ENCODE measurements at regions not wholly inside any gene's neighbourhood (a gene's known extent, or its start where the extent isn't known, plus 50 kb on each side); places are given as distances from the start of the nearest gene placed in this dataset.

DNA sequence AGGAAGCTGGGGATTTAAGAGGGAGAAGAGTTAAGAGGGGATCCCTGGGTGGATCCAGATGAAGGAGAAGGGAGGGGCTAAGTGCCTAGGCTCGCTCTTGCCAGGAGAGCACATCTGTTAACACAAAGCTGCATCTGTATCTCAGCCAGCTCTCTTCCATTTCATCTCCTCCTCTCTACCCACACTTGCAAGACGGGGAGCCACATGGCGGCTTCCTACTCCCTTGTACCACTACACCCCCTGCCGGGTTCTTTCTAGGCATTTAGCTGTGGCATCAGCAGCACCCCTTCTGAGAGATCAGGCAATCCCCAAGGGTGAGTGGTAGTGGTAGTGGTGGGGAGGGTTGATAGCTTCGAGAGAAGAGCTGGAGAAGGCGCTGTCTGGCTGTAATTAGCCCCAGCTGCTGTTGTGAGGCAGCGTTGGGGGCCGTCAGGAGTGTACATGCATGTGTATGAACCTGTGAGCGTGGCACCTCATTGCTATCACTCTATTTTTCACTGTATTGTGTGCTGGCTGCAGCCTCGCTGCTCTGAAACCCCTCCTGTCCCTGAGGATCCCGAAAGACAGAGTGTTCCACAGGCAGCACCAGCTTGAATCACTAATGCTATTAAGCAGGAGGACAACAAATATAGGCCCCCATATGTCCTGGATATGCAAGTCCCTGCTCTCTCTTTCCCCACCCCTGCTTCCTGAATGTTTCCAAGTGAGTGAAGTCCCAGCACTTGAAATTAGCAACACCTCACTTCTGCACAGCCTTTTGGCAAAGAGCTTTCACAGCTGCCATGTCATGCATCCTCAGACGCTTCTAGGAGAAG is 73.7 kb downstream of the RTL9 start:
- no peak for DNase-seq

DNA sequence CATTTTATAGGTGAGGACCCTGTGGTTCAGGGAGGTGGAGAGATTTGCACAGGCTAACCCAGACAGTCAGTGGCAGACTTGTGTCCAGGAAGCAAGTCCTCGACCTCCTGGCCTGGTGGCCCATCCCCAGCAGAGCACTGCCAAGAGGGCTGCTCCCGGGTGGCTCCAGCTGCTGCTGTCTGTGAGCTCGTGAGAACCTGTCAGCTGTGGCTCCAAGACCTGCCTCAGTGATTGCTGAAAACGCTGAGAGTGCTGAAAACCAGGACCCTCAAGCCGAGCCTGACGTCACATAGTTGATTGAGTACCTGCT is 74.2 kb downstream of the RTL9 start:
- no peak for DNase-seq

DNA sequence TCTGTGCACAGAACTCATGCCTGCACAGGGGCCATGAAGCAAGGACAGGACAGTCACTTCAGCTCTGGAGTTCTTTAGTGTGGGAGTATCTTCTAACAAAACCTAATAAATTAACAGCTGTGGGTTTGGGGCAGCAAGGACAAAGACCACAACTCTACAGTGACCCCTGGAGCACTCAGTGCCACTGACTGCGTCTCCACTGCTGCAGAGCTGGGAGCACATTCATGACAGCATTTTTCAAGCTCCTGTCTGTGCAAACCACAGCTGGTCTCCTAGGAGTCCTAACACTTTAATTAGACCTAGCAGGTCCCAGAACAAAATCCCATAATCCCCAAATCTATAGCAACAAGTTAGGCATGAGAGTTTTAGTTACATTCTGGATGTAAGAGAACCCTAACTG is 76.5 kb downstream of the RTL9 start:
- no peak for DNase-seq

DNA sequence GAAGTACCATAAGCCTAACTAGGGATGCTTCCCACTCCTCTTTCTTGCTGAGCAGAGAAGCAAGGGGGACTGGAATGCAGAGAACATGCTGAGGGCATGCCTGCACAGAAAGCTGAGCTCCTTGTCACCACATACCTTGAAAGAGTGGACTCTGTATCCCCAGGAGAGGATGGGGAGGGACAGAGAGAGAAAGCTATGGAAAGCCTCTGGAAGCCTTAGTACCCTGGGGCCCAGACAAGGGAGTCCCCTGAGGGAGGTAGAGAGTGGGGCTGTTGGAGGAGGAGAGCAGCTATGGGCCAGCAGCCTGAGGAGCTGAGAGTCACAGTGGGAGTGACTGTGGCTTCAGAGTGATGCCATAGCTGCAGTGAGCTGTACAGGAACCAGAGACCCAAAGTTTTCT is 77.9 kb downstream of the RTL9 start:
- no peak for DNase-seq

DNA sequence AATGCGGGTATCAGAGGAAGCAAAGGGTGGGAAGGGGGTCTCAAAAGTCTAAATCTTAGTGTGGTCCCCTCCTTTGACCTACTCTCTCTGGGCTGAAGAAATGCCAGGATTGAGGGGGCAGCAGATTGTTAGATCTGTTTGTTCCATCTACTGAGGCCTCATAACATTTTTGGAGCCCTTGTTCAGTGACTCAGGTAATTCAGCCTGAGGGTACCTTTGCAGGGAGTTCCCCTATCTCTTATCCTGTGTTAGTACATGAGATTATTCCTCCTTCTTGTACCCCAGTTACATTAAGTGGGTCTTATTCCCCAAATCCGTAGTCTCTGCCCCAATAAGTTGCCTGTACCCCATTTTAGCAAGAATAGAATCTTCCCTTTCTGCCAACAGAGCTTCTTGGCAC is 79.0 kb downstream of the RTL9 start:
- DNase-seq = no peak

DNA sequence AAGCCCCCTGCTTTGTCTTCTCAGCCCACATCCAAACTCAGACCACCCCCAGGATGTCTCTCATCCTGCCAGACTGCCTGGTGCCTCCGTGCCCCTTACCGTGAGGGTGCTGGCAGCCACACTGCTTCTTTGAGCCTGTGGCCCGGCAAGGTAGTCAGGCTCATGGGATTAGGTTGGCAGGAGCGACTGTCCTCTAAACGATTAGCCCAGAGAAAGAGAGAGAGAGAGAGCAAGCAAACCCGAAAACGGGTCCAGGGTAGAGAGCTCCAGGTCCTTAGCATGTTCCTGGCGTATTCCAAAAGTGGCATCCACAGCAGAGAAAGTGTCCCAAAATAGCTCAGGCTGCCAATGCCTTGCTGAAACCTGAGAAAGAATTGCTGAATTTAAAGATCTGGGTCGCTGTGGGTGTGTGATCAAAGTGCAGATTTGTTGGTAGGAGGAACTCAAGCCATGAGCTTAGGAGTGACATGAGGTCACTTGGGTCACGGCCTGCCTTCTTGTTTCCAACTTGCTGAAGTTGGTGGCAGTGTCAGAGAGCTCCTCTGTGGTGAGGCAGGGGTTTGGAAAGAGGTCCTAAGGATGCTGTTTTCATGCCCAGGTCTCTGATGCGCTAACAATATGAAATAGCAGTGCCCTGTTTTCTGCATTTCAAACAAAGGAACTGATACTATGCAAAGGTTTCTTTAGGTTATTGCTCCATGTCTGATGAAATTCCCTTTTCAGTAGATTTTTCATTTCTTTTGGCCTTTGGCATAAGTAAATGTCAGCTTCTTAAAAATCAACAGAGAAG is 81.6 kb downstream of the RTL9 start:
- DNase-seq = no peak

DNA sequence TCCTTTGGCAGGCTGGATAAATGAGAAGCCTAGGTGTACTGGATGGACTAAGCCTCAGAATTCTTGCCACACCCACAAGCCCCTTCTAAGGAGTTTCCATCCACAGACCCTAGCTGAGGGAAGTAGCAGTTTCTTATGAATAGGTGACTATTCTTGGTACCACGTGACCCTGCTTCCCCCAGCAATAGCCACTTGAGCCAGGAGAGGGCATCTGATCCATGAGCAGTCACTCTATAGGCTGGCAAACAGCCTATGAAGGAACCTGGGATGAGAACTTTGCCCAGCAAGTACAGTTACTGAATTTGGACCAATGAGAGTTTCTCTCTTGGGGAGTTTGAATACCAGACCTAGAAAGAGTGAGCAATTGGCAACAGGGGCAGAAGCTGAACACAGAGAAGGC is 84.0 kb downstream of the RTL9 start:
- peak; percentile 18 for DNase-seq

DNA sequence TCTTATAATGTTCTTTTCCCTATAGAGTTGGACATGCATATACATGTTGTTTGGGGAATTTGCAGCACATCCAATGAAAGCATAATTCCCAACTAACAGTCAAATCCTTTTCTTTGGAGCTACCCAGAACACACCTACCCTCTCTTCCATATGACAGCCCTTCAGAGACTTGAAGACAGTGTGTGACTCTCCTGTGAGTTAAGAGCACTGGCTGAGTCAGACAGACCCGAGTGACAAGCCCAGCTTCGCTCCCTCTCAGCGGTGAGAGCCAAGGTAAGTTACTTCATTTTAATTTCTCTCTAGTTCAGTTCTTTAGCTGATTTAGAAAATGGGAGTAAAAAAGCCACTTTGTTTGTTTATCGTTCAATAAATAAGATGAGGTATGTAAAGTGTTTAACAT is 86.3 kb downstream of the RTL9 start:
- DNase-seq = no peak

DNA sequence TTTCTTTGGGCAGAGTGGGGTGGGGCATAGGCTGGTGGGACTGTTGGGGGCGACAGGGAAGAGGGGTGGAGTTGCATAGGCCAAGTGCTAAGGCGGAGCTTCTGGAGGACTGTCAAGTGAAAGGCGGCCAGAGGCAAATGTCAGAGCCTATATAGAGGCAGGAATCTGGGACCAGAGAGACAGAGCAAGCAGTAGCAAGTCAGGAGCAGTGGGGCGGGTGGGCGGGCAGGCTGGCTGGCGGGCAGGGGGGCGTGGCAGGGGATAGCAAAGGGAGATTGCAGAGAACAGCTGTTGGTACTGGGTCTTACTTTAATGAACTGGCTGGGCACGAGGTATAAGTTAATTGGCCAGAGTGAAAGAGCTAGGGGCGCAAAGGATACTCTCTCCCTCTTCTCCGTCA is 89.8 kb downstream of the RTL9 start:
- no peak for DNase-seq

DNA sequence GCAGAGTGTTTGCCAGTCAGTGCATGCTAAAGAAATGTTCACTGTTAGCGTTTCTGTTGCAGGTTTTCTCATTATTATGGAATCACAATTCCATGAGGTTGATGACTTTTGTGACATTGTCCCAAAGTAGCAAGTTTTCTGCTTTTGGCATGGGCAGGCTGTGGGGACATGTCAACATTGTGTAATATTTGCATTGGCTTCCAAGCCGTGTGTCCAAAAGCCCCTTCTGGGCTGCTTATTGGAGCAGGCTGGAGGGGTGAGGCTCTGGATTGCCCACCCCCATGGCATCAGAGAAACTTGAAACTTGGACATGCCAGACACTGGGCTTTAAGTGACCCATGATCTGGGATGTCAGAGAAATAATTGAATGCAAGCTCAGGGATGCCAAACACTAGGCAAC is 90.7 kb downstream of the RTL9 start:
- no peak for DNase-seq

DNA sequence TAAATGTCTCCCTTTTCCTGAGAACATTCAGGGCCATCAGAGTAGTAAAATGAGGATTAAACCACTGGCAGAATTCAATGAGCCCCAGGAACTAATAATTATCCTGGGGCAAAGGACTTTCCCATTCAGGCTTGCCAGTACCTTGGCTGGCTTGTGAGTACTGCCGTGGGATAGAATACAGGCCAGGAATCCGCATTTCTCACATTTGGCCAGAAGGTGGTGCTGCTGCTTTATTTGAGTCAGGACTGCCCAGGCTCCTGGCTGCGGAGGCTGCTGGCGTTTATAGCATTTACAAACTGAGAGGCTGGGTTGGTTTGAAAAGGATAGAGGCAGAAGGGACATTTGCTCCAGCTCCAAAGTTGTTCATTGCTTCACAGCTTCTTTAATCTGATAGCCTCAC is 91.4 kb downstream of the RTL9 start:
- peak; percentile 46 for DNase-seq

DNA sequence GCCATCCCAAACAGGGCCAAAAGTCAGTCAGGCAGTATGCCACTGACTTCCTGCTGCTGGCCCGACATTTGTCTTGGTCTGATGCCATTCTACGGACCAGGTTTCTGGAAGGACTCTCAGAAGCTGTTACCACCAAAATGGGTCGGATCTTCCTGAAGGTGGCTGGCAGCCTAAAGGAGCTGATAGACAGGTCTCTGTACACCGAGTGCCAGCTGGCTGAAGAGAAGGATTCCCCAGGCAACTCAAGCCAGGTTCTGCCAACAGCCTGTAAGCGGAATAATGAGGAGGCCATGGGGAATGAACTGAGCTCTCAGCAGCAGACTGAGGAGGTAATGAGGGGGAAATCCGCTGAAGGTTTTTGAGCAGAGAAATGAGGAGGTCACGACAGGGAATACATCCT is 95.7 kb downstream of the RTL9 start:
- no peak for DNase-seq

DNA sequence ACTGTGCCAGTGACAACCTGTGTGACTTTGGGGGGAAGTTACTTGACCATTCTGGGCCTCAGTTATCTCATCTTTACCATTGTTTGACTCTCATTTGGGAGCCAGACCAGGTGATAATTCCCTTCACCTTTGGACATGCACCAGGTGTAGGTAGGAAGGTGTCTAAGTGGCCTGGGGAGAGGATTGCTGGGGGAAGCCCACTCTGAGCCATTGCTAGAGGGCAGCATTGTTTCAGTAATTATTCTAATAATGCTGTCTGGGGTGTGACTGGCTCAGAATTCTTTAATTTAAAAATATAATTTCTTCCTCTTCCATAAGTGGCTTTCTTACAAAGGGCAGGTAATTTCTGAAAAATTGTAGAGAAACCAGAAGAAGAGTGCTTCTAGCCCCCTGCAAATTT is 104.3 kb downstream of the RTL9 start:
- DNase-seq = no peak

DNA sequence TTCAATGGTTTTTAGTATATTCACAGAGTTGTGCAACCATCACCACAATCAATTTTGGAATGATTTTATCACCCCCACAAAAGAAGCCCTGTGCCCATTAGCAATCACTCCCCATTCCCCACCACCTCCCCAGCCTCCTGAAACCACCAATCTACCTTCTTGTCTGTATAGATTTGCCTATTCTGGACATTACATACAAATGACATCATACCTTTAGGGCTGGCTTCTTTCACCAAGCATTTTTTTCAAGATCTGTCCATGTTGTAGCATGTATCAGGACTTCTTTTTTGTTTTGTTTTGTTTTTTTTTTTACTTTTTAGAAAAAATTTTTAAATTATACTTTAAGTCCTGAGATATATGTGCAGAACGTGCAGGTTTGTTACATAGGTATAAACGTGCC is 108.1 kb downstream of the RTL9 start:
- DNase-seq = no peak

DNA sequence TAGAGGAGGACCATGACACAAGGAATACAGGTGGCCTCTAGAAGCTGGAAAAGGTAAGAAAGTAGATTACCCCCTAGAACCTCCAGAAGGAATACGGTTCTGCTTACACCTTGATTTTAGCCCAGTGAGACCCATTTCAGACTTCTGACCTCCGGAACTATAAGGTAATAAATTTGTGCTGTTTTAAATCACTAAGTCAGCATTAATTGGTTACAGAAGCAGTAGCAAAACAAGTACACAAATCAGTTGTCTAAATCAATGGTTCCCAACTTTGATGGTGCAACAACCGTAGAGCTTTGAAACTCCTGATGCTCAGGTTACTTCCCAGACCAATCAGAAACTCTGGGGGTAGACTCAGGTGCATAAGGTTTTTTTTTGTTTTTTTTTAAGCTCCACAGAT is 113.6 kb downstream of the RTL9 start:
- DNase-seq = no peak

DNA sequence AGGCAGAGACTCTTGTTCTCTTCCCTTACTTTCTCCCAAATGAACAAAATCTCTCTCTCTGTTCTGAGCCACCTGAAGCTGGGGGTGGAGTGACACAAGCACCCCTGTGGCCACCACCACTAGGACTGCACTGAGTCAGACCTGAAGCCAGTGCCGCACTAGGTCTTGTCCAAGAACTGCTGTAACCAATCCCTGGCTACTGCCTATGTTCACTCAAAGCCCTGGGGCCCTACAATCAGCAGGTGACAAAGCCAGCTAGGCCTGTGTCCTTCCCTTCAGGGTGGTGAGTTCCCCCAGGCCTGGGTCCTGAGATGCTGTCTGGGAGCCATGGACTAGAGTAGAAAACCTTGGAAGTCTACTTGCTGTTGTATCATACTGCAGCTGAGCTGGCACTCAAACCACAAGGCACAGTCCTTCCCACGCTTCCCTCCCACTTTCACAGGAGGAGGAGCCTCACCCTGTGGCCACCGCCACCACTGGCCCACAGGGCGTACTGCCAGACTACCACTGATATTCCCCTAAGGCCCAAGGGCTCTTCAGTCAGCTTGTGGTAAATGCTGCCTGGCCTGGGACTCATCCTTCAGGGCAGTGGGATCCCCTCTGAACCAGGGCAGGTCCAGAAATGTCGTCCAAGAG is 119.1 kb downstream of the RTL9 start:
- no peak for DNase-seq

DNA sequence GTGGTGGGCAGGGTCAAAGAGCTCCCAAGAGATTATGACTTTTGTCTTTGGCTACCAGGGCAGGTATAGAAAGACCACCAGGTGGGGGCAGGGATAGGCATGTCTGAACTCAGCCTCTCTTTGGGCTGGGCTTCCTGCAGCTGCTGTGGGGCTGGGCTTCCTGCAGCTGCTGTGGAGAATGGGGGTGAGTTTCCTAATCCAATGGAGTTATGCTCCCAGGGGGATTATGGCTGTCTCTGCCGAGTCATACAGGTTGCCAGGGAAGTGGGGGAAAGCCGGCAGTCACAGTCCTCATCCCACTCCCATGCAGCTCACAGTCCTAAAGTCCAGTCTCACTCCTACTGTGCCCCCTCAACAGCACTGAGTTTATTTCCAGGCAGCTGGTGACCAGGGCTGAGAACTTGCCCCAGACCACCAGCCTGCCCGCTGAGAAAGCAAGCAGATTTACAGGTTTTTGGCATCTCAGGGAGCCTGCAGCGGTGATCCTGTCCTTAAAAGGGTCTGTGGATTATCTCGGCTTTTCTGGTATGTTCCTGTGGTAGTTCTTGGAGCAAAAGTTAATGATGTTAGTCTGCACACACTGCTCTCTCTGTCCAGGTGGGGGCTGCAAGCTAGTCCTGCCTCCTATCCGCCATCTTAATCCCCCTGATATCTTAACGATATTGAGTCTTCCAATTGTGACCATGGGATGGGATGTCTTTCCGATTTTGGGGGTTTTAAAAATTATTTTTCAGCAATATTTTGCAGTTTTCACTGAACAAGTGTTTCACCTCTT is 133.4 kb downstream of the RTL9 start:
- no peak for DNase-seq

DNA sequence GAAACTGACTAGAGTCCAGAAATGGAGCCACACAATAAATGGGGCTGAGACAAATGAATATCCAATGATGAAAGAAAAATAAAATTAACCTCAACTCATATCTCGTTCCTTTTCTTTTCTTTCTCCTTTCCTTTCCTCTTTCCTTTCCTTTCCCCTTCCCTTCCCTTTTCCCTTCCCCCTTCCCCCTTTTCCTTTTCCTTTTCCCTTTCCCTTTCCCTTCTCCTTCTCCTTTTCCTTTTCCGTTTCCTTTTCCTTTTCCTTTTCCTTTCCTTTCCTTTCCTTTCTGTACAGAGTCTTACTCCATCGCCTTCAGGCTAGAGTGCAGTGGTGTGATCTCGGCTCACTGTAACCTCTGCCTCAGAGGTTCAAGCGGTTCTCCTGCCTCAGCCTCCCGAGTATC is 146.3 kb downstream of the RTL9 start:
- no peak for DNase-seq

DNA sequence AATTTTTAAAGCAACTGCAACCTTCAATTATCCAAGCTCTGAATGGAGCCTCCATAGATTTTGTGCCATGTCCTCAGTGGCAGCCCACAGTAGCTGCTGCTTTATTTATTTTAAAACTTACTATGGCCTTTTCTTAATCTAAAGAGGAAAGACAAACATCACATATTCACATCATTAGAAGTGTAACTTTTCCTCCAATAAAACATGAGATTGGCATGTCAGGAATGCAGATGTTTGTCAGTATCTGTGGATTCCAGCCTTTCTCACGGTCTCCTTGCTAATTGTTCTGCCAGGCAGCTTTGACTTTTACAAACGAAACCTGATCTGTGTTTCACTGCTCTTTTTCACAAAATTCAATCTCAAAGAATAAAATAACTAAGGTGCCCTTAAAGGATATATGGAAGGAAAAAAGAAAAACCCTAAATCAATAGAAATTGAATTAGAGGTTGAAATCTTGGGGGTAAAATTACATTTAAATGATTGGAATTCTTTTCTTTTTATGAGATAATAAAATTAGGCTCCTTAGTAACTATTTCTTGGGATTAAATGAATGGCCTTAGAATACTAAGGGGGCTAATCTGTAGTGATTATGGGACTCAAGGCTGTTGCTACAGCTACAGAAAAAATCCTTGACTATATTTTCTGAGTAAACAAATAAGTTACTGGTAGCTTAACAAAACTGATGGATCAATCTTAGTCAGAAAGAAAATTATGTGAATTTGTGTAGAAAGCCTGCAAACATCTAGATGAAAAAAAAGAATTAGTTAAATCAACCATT is 151.3 kb downstream of the RTL9 start:
- no peak for DNase-seq

DNA sequence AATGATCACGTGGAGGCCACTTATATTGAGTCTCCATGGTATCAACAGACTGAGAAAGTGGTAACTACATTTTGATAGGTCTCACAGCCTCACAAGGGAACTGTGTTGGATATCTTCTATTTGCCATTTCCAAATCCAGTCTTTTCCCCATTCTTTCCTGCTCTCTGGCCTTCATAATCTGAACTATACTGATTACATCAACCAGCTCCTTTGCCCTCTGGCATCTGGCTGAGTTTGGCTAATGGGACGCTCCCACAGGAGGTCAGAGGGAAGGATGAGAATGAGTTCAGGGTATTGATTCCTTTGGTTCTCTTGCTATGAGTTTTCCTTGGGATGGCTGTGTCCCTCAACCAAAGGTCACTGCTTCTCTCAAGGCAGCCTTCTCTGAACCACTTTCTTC is 152.6 kb downstream of the RTL9 start:
- no peak for DNase-seq

DNA sequence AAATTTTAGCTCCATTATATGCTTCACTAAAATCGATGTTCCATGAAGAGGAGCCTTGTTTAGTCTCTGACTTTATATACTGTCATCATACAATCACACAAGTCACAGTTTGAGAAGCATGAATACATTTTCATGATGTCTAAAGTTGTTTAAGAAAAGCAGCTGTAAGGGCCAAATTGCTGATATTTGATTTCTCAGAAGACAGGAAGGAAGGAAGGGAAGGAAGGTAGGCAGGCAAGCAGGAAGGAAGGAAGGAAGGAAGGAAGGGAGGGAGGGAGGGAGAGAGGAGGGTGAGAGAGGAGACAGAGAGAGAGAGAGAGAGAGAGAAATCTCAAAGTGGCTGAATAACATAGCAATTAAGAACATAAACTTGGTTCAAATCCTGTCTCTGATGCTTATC is 153.7 kb downstream of the RTL9 start:
- DNase-seq = no peak

DNA sequence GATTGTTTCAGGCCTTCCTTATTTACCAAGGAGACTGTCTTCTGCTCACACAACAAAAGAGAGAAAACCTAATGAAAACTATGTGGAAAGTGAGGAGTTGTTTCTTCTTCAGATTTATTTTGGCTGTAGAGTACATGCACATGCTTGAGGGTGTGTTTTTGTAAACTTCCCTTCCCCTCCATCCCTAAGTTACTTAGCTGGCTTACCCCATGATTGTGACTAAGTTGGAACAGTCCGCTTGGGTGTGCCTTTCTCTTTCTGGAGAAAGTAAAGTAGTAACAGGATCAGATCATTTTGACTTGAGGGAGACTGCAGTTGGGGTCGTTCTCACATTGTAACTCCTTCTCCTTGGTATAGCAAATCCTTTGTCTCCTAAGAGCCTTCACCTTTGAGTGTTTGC is 155.9 kb downstream of the RTL9 start:
- DNase-seq = no peak

DNA sequence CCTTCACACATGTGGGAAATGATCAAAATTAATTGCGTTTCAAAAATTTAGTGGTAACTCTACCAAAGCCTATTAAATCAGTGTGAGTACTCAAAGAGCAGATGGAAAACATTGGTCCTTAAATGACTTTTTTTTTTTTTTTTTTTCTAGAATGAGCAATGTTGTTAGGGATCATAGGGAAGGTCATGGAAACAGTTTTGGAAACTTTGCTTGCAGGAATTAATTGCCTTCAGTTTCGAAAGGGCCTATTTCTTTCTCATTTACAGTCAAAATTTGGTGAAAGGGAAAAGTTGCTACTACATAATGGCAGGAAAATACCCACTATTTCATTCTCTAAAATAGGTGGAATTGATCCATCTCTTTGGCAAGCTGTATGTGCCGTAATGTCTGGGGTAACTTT is 160.9 kb downstream of the RTL9 start:
- DNase-seq = no peak
